ENCODE measurements at regions not wholly inside any gene's neighbourhood (a gene's known extent, or its start where the extent isn't known, plus 50 kb on each side); places are given as distances from the start of the nearest gene placed in this dataset.
A peak's percentile ranks its signal among the peaks of the same experiment; 100 is the strongest.

GRCh38 chr3:41111011-41111410 lies 88.3 kb upstream of the CTNNB1 start:
- DNase-seq: no peak

GRCh38 chr3:41112466-41112865 lies 86.8 kb upstream of the CTNNB1 start:
- no peak for DNase-seq

DNA sequence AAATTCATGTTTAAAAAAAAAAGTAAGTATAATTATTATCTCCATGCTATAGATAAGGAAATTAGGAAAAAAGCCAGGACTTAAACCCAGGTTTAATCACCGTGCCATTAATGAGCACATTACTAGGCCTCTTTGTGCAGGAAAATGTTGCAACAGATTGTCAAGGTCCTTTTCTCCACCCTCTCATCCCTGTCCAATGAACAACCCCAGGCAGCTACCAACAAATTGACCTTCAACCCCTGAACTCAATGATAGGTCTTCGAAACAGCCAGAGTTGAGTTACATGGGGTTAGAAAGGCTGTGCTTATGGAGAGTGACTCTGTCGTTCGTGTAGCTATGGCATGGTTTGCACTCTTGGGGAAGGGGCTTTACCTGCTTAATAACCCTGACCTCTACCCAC lies 84.2 kb upstream of the CTNNB1 start:
- no peak for DNase-seq

DNA sequence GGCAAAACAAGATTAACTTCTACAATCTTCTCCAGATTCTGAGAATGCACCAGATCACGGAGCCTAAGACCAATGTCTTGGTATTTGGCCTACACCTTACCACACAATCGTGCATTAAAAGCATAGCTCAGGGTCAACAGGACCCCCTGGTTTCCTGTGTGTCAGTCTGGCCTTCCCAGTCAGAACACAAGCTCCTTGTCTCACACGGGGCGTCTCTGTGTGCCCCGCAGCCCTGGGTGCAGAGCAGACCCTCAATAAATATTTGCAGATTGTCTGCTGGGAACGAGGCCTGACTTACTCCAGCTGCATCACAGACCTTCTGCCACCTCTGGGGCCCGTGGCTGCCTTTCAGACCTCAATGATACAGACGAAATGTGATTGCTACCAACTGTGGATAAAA lies 82.5 kb upstream of the CTNNB1 start:
- DNase-seq: no peak

- DNase-seq: peak; percentile 22
Measured at GRCh38 chr3:41117398-41117870, 81.9 kb upstream of the CTNNB1 start.

- DNase-seq: no peak
Measured at GRCh38 chr3:41118461-41119390, 80.6 kb upstream of the CTNNB1 start.

GRCh38 chr3:41120460-41120859 lies 78.8 kb upstream of the CTNNB1 start:
- DNase-seq: peak; percentile 51

DNA sequence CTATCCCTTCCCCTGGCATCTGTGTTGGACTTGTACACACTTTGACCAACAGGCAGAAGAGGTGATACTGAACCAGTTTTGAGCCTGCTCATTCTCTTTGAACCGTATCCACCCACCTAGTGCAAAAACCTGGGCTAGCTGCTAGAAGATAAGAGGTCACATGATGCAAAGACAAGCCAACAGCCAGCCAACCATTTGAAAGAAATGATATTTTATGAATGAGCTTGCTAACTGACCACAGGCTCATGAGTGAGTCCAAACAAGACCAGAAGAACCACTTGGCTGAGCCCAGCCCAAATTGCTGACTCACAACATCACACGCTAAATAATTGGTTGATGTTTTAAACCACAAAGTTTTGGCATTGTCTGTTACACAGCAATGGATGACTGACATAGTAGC lies 74.0 kb upstream of the CTNNB1 start:
- no peak for DNase-seq

GRCh38 chr3:41126472-41126871 lies 72.8 kb upstream of the CTNNB1 start:
- no peak for DNase-seq

DNA sequence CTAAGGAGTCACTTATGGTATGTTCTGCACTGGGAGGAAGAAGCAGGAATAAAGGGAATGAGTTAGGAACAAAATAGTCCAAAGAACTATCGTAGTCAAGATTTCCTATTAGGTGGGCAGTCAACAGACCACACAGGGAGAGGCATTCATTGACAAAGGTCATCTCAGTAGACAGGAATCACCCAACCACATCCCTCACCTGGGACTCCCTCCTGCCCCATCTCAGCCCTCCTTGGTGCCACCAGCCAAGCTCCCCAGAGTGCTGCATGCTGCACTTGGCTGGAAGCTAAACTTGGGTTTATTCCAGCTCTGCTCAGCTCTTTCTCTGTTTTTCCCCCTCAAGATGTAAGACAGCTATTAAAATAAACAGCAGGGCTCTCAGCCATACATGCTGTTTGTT lies 72.3 kb upstream of the CTNNB1 start:
- DNase-seq: no peak

- no peak for DNase-seq
Measured at GRCh38 chr3:41127414-41127813, 71.9 kb upstream of the CTNNB1 start.

- DNase-seq: no peak
Measured at GRCh38 chr3:41129731-41130130, 69.6 kb upstream of the CTNNB1 start.

DNA sequence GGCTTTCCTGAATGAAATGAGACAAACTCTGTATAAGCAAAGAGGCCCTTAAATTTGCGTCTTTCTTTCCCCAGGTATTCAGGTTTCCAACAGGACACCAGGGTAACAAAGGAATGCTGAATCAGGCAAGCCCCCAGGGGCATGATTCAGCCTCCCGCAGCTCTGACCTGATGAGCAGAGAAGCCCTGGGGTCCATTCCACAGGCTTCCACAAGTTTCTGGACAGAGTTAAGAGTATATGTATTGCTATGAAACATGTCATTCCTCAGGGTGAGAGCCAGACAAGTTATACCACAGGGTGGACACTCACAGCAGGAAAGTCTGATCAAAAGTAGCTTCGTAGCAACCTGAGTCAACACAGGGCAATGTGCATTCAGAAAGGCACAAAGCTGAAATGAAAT lies 68.1 kb upstream of the CTNNB1 start:
- DNase-seq: no peak

DNA sequence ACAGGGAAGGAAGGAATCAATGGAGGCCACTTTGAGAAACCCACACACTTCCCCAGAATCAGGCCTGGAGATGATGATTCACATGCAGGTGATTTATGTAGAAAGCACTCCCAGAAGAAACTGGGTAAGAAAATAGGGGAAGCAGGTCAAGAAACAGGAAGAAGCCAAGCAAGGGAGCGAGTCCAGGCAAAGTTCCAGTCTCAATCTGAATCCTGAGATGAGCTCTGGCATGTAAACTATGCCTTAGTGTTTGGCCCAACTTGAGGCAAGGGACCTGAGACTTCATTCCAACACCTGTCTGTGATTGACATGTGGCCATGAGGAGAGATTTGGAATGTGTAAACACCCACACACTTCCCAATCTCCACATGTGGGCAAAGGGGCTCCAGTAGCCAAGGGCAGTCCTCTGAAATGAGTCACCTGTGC lies 61.6 kb upstream of the CTNNB1 start:
- no peak for DNase-seq

DNA sequence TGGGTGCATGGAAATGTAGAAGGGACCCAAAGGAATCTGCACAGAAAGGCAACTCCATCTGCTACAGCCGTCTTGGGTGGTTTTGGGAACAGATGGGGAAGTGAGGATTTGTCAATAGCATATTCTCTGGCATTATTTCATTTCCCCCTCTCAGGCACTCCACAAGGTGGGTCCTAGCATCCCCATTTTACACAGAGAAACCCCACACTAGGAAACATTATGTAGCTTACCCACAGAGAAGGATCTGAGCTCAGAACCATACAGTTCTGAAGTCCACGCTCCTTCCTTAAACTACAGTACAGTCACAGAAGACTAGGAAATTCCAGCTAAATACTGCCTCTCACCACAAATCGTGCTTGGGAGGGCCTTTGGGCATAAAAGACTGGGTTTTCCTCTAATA lies 61.2 kb upstream of the CTNNB1 start:
- no peak for DNase-seq

- no peak for DNase-seq
Measured at GRCh38 chr3:41138601-41139000, 60.7 kb upstream of the CTNNB1 start.

- DNase-seq: no peak
Measured at GRCh38 chr3:41140242-41140641, 59.1 kb upstream of the CTNNB1 start.

DNA sequence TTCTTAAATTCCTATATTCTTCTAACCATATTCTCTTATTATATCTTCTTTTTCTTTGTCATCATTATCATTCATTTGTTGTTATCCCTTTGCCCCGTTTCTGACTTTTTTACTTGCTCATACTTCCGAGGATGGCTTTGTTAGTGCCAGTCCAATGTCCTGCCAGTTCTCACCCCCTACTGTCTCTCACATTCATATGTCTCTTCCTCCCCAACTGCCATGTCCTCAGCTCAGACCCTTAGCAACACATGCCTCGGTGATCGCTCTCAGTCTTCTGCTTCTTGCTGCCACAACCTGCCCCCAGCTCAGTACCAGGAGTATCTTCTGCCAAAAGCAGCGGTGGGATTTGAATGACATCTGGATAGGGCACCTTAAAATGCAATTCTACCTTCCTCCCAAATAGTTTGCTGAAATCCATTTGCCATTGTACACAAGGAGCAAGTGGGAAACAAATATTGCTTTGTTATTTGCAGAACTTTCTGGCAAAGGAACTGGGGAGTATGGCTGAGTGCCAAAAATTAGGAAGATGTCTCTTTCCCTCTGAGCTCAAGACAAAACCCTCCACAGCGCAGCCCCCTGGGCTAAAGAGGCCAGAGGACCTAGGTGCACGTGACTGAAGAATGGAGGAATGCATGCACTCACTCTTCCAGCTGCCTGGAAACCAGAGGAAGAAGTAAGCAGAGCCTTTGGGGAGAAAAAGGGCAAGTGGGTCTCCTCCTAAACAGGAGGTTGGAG lies 57.7 kb upstream of the CTNNB1 start:
- no peak for DNase-seq

- no peak for DNase-seq
Measured at GRCh38 chr3:41143421-41144031, 55.8 kb upstream of the CTNNB1 start.

GRCh38 chr3:41144631-41145030 lies 54.7 kb upstream of the CTNNB1 start:
- no peak for DNase-seq

DNA sequence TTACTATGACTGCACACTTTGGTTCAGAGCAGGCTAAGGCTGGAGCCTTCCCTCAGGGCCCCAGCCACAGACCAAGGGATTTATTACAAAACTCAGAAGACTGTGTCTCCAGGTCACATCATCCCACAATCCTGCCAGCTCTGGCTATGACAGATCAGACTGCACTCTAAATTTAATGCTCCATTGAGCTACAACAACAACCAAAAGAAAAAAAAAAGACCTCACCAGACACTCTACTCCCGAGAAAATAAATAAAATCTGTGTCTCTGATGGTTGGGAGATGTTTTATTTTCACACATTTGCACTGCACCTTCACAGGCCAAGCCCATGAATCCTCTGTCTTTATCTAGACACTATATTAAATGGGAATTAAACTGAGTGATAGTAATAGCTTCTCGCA lies 50.8 kb upstream of the CTNNB1 start:
- DNase-seq: no peak

DNA sequence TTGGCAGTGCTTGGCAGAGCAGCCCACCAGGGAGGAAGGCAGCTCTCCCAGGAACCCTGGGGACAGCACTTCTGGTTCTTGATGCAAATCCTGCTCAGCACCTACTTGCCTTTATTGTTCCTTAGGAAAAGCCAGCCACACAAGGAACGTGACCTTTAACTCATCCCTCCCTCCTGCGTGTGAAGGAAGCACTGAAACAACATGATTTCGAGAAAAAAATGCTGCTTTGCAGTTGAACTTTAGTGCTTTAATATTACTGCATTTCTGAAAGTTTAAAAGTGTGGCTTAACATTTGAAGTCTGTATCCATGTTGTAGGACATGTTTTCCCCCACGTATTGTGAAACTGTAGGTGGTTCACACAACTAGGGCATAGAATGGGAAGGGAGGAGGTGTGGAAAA lies 50.4 kb upstream of the CTNNB1 start:
- DNase-seq: no peak

Data from occipital lobe (tissue), 1 donor.